Posterior vena cava (tissue), 2 donors: ENCODE measurements at regions not wholly inside any gene's neighbourhood (a gene's known extent, or its start where the extent isn't known, plus 50 kb on each side); places are given as distances from the start of the nearest gene placed in this dataset.
A peak's percentile ranks its signal among the peaks of the same experiment; 100 is the strongest.
"Not testable (repeated sequence)": the region's sequence is repeated elsewhere in the genome, so short reads cannot be mapped to it uniquely, and the experiment has no call there.

Source experiments
- DNase-seq: peaks from one replicate; pipeline ENCODE4 v3.0.0-alpha.2; 2020; ENCODE audit warnings: low spot score
- intact Hi-C, 2 donors: fragments of 100-400 bp; cut with DNase I; formaldehyde crosslinking; loops; one replicate each; pipeline versions ENCODE4 v1.14.1 to v1.14.2; 2022 to 2023
- donor health status: DM: yes; HTN: yes; CAD: no.
- donor health status: DM: yes; HTN: yes; CAD: no.

GRCh38 chr9:64499541-64499940, 785.5 kb downstream of the FOXD4L5 start:
- DNase-seq = peak; percentile 81

GRCh38 chr9:64498409-64498808, 786.6 kb downstream of the FOXD4L5 start:
- intact Hi-C loops, DNase-seq: not testable (repeated sequence)

More at GRCh38 chr9:64499541-64499940, 785.5 kb downstream of the FOXD4L5 start:
- intact Hi-C loops = not testable (repeated sequence)

GRCh38 chr9:64488544-64488943, 796.5 kb downstream of the FOXD4L5 start:
- intact Hi-C loops, DNase-seq: not testable (repeated sequence)

GRCh38 chr9:64486067-64486466, 798.9 kb downstream of the FOXD4L5 start:
- DNase-seq, intact Hi-C loops: not testable (repeated sequence)

GRCh38 chr9:64479095-64479494, 805.9 kb downstream of the FOXD4L5 start:
- DNase-seq, intact Hi-C loops: not testable (repeated sequence)

DNA sequence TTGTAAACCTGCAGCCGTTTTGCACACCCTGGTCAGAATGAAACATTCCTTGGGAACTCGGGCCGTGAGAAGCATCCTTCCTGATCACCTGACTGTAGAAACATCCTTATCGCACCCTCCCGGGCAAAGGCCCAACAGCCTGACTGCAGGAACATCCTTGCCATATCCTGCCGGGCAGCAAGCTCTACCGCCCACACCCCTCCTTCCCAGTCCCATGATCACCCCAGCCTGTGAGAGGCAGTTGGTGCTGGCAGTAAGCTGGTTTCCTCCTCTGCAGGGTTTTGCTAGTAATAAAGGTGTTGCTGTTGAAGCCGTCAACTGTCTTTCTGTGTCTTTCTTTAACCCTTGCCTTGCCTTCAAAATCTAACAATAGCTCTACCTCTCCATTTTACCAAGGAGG, 816.1 kb downstream of the FOXD4L5 start:
- DNase-seq, intact Hi-C loops: not testable (repeated sequence)

GRCh38 chr9:64466052-64466599, 818.9 kb downstream of the FOXD4L5 start:
- DNase-seq, intact Hi-C loops: not testable (repeated sequence)

DNA sequence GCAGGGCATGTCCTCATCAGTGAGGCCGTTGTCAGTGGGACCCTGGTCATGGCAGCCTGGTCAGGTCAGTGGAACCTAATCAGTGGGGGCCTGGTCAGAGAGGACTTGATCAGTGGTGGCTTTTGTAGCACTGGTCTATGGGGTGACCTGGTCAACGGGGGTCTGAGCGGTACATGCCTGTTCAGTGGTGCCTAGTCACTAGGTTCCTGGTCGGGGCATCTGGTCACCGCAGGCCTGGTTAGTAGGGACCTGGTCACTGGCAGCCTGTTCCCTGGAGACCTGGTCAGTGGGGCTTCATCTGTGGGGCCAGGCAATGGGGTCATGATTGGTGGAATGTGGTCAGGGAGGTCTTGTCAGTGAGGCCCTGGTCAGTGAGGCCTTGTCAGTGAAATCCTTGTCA, 823.1 kb downstream of the FOXD4L5 start:
- DNase-seq, intact Hi-C loops: not testable (repeated sequence)

DNA sequence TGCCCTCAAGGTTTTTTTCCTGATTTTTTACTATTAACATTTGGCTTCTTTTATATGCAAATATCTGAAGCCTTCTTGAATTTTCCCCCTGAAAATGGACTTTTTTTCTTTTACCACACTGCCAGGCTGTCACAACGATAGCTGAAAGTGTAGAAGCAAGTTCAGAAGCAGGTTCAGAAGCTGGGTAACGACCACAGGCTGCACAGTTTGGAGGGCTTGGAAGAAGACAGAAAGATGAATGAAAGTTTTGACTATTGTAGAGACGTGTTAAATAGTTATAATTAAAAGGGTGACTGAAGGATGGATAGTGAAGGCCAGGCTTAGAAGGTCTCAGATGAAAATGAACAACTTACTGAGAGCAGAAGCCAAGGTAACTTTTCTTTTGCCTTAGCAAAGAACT, 826.4 kb downstream of the FOXD4L5 start:
- intact Hi-C loops, DNase-seq: not testable (repeated sequence)

- intact Hi-C loops, DNase-seq: not testable (repeated sequence)
Observed at GRCh38 chr9:64455107-64455648, 829.8 kb downstream of the FOXD4L5 start.

GRCh38 chr9:64452134-64452533, 832.9 kb downstream of the FOXD4L5 start:
- DNase-seq, intact Hi-C loops: not testable (repeated sequence)

DNA sequence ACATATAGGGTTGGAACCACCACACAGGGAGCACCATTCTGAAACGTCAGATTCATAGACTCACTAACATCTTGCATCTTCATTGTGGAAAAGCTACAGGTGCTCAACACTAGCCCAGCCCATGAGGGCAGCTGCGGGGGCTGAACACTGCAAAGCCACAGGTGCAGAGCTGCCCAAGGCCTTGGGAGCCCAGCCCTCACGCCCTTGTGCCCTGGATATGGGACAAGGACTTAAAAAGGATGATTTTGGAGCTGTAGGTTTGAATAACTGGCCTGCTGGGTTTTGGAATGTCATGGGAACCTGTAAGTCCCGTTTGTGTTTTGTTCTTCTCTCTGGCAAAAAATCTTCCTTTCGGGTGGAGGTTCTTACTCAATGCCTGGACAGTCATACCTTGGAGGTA, 834.4 kb downstream of the FOXD4L5 start:
- DNase-seq, intact Hi-C loops: not testable (repeated sequence)

- intact Hi-C loops, DNase-seq: not testable (repeated sequence)
Observed at GRCh38 chr9:64449025-64449424, 836.0 kb downstream of the FOXD4L5 start.

DNA sequence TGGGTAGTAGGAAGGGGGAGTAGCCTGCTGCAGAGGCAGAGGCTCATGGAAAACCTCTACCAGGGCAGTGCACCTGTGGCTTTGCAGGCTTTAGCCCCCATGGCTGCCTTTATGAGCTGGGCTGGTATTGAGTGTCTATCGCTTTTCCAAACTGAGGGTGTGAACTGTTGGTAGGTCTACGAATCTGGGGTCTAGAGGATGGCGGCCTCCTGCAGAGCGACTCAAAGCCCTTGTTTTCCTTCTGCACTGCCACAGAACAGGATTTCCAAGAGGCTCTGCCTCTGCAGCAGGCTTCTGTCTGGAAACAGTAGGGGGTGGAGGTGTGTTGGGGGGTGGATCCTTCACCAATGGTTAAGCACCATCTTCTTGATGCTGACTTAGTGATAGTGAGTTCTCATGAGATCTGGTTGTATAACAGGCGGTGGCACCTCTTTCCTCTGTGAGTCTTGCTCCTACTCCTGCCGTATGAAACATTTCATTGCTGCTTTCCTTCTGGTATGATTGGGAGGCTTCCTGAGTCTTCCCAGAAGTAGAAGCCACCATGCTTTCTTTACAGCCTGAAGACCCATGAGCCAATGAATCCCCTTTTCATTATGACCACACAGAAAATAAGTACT, 840.0 kb downstream of the FOXD4L5 start:
- intact Hi-C loops, DNase-seq: not testable (repeated sequence)

DNA sequence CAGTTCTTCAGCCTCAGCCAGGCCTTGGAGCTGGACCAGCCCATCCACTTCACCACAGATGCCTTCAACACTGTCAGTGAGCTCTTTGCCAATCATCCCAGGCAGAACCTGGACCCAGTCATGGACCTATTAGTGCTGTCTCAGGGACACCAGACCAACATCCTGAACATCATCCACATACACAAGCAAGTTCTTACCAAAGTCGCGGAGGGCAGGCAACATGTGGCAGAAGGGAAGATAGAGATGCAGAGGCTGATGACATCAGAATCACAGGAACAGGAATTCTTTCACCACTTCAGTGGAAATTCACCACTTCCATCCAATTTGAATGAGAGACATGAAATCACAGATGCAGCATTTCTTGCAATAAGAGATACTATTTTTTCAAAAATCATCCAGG, 845.3 kb downstream of the FOXD4L5 start:
- intact Hi-C loops, DNase-seq: not testable (repeated sequence)
